WTC11 (cell line): ENCODE measurements at regions not wholly inside any gene's neighbourhood (a gene's known extent, or its start where the extent isn't known, plus 50 kb on each side); places are given as distances from the start of the nearest gene placed in this dataset.

Experiments
- ATF3 ChIP-seq: sonication (generic); formaldehyde crosslinking; conservative IDR thresholded peaks from 2 replicates; pipeline ENCODE4 v1.8.1; 2022; ENCODE audit warnings: mild to moderate bottlenecking, missing genetic modification reagents
- NR2C2 ChIP-seq: sonication (generic); formaldehyde crosslinking; IDR thresholded peaks from 2 replicates; pipeline ENCODE4 v1.8.0; 2022; ENCODE audit warnings: mild to moderate bottlenecking, missing genetic modification reagents
- TEAD4 ChIP-seq: sonication (generic); formaldehyde crosslinking; IDR thresholded peaks from 2 replicates; pipeline ENCODE4 v1.8.0; 2022; ENCODE audit warnings: mild to moderate bottlenecking, missing genetic modification reagents
- TF ChIP-seq, protein P1 (sequence below): fragments of 200-600 bp; IDR thresholded peaks from 2 replicates; pipeline ENCODE4 v1.8.0; 2022; ENCODE audit warnings: antibody characterized with exemption
- TF ChIP-seq, protein P2 (sequence below): fragments of 250-450 bp; sonication (Bioruptor Pico); IDR thresholded peaks from 2 replicates; pipeline ENCODE4 v1.9.0; 2021; ENCODE audit warnings: mild to moderate bottlenecking

DNA sequence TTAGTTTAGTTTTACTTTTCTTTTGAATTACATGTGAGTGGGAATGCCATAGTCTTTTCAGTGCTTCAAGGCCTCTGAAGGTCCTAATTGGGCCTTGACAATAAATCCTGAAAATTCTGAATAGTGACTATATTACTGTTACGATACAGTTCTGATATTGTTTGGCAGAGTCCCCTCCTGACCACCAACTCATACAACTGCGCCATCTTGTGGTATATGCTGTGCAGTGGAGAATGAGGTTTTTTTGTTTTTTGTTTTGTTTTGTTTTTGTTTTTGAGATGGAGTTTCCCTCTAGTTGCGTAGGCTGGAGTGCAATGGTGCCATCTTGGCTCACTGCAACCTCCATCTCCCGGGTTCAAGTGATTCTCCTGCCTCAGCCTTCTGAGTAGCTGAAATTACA lies 56.6 kb upstream of the CHRDL1 start:
- TF ChIP-seq, protein P1, sequence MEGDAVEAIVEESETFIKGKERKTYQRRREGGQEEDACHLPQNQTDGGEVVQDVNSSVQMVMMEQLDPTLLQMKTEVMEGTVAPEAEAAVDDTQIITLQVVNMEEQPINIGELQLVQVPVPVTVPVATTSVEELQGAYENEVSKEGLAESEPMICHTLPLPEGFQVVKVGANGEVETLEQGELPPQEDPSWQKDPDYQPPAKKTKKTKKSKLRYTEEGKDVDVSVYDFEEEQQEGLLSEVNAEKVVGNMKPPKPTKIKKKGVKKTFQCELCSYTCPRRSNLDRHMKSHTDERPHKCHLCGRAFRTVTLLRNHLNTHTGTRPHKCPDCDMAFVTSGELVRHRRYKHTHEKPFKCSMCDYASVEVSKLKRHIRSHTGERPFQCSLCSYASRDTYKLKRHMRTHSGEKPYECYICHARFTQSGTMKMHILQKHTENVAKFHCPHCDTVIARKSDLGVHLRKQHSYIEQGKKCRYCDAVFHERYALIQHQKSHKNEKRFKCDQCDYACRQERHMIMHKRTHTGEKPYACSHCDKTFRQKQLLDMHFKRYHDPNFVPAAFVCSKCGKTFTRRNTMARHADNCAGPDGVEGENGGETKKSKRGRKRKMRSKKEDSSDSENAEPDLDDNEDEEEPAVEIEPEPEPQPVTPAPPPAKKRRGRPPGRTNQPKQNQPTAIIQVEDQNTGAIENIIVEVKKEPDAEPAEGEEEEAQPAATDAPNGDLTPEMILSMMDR: peak; percentile 20; the same call in 1 of the 2 replicates
- TF ChIP-seq, protein P2, sequence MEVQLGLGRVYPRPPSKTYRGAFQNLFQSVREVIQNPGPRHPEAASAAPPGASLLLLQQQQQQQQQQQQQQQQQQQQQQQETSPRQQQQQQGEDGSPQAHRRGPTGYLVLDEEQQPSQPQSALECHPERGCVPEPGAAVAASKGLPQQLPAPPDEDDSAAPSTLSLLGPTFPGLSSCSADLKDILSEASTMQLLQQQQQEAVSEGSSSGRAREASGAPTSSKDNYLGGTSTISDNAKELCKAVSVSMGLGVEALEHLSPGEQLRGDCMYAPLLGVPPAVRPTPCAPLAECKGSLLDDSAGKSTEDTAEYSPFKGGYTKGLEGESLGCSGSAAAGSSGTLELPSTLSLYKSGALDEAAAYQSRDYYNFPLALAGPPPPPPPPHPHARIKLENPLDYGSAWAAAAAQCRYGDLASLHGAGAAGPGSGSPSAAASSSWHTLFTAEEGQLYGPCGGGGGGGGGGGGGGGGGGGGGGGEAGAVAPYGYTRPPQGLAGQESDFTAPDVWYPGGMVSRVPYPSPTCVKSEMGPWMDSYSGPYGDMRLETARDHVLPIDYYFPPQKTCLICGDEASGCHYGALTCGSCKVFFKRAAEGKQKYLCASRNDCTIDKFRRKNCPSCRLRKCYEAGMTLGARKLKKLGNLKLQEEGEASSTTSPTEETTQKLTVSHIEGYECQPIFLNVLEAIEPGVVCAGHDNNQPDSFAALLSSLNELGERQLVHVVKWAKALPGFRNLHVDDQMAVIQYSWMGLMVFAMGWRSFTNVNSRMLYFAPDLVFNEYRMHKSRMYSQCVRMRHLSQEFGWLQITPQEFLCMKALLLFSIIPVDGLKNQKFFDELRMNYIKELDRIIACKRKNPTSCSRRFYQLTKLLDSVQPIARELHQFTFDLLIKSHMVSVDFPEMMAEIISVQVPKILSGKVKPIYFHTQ (CRISPR knock-in tag): no peak
- no peak for TF ChIP-seq TEAD4 (CRISPR knock-in tag)
- TF ChIP-seq ATF3 (CRISPR knock-in tag): no peak
- TF ChIP-seq NR2C2 (CRISPR knock-in tag): no peak
